ENCODE measurements at regions not wholly inside any gene's neighbourhood (a gene's known extent, or its start where the extent isn't known, plus 50 kb on each side); places are given as distances from the start of the nearest gene placed in this dataset.

DNA sequence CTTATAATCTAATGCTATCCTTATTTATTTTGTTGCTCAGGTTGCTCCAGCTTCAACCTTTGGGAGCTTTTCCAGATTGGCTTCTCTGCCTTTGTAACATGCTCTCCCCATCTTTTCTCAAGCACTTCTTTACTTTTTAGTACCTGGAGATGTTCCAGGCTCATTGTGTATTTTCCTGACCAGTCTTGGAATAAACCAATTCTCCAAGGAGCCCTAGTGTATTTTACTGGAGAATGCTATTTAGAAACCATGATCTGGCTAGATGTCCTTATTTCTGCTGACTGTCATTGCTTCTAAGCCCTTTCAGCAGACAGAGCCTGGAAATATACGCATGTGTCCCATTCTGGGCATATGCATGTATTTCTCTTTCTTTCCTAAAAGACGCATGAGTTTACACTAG is 95.7 kb downstream of the EMX2 start:
- DNase-seq: no peak

DNA sequence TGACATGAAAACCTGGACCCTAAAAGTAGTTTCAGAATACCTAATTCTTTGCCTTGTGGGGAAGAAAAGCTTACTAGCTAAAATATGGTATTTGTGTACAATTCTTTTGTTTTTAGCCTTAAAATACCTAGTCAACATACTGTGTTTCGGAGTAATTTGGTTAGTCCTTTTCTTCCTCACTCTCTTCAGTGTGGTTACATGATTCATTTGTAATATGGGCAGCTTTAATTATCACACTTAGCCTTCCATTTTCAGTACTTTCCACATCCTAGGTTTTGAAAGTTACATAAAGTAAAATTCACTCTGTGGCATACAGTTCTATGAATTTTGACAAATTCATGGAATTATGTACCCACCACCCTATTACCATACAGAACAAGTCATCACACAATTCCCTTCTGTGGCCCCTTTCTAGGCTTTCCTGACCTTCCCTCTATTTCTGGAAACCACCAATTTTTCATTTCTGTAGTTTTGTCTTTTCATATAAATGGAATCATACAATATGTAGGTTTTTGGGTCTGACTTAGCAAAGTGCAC is 96.2 kb downstream of the EMX2 start:
- DNase-seq: no peak

DNA sequence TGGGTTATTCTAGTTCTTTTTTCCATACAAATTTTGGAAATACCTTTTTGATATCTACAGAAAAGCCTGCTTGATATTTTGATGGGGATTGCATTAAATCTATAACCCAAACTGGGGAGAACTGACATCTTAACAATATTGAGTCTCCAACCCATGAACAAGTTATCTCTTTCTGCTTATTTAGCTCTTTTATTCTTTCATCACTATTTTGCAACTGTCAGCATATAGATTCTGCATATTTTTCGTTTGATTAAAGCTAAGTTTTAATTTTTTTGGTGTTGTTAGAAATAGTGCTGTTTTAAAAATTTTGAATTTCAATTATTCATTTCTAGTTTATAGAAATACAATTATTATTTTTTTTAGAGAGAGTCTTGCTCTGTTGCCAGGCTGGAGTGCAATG is 97.9 kb downstream of the EMX2 start:
- DNase-seq: no peak

GRCh38 chr10:117646718-117647117 is 104.2 kb downstream of the EMX2 start:
- DNase-seq: no peak

- no peak for DNase-seq
Observed at GRCh38 chr10:117647306-117647705, 104.8 kb downstream of the EMX2 start.

GRCh38 chr10:117651121-117651520 is 108.6 kb downstream of the EMX2 start:
- DNase-seq: no peak

DNA sequence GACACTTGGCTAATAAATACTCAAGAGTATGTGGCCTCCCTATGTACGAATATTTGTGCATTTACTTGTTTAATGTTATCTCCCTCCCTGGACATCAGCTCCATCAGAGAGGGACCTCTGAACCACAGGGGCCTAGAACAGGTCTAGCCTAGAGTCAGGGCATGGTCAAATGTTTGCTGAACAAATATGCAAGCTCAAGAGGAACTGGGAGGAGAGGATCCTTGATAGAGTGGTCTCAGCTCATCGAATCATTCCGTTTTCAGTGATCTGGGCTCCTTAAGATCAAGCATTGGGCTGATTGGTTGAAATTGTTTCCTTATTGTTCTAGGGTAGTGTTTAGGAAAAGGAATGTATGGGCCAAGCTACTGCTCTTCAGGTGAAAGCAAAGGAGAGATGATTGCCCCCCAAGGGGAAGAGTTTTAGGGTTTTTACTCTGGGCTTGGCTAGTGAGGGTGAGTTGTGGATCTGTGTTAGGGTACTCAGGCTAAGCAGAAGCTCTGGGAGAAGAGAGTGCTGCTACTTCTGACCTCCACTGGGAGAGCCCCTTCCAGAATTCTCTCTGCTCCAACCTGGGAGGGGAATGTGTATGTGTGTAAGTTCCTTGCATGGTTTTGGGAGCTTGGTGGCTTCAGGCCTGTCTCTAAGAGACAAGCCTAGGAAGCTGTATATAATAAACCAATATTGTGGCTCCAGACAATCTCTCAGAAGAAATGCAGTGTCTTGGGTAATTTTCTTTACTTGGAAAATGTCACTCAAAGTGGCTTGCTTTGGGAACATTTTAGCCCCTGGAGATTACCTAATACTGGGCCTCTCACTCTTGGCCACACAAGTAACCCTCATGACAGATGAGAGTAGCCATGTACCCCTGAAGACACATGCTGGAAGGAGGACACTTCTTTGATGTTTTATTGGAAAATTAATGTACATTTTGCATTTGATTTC is 110.0 kb downstream of the EMX2 start:
- no peak for DNase-seq

DNA sequence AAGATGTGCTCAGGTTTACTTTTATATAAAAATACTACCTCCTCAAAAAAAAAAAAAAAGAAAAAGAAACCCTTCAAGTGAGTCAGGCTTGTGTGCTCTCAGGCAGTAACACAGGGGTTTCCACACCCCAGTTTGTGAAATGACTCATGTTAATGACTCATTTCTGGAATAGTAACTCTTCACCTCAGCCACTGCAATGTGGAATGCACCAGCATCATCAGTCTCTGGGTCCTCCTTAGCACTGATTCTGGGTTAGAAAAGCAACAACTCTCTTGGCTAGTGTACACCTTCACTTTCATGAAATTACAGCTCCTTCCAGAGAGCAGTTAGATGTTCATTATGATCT is 110.6 kb downstream of the EMX2 start:
- DNase-seq: no peak

DNA sequence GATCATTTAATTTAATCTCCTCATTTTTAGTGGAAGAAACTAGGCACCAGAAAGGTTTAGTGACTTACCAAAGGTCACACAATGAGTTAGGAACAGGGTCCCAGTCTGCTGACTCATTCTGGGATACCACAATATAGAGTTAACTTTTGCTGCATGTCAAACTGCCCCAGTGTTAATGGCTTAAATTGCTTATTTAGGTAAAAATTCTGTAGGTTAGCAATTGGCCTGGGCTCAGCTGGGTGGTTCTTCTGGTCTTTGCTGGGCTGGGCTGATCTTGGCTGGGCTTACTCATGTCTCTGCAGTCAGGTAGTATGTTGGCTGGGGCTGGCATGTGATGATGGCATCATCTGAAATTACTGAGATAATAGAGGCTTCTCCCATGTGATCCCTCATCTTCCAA is 111.6 kb downstream of the EMX2 start:
- DNase-seq: no peak

- DNase-seq: no peak
Observed at GRCh38 chr10:117656385-117657367, 114.1 kb downstream of the EMX2 start.

DNA sequence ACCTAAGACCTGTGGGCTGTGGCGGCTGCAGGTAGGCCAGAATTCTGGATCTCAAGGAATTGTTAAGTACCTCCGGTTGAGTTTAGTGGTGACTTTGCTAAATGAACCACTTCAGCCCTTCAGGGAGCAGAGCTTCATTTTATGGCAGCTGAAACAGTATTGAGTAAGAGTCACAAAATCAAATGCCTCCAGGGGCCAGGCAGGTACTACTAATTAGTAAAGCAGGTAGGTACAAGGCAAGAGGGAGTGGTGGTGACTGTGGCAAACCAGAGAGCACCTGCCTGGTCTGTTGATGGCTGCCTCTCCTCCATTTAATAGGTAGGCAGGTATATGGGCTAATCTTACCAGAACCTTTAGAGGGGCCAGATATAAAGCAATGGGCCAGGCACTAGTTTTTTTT is 118.8 kb downstream of the EMX2 start:
- DNase-seq: no peak

- no peak for DNase-seq
Observed at GRCh38 chr10:117662126-117662525, 119.6 kb downstream of the EMX2 start.

- DNase-seq: no peak
Observed at GRCh38 chr10:117662751-117663540, 120.4 kb downstream of the EMX2 start.

DNA sequence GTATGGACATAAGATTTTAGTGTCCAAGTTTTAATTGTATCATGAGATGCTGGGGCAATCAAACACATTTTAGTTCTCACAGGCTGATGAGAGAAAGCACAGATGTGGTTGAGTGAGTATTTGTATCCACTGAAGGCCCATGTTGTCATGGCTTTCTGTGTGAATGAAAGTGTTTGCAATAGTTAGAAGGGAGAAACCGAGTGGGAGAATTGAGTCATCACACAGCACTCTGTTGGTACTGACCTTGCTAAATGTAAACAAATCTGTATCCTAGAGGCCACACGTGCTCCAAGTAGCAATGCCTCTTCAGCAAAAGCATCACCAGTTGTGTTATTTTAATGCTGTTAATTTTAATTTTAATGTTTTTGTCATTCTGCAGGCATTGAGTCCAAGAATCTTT is 121.2 kb downstream of the EMX2 start:
- DNase-seq: no peak

DNA sequence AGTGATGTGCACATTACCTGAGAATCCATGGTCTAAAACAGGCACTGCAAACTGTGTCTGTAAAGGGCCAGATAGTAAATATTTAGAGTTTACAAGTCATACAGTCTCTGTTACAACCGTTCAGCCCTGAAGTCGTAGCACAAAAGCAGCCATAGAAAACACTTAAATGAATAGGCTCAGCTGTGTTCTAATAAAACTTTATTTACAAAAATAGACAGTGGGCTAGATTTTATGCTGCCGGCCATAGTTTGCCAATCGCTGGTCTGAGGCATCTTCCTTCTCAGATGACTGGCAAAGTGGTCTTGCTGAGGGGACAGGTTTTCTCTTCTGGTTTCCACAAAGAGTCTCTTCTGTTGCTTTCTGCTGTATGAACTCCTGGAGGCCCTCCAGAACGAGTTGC is 121.7 kb downstream of the EMX2 start:
- no peak for DNase-seq

DNA sequence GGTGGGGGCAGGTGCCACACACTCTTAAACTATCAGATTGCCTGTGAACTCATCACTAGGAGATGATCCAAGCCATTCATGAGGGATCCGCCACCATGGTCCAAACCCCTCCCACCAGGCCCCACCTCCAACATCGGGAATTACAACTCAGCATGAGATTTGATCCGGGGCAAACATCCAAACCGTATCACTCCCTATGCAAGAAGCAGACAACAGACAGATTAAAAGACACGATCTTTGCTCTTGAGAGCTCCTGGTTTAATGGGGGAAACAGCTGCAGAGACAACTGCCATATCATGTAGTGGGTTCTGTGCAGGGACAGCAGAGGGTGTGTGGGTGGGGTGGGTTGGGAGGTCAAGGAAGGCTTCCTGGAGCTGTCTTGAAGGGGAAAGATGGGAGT is 123.6 kb downstream of the EMX2 start:
- no peak for DNase-seq

DNA sequence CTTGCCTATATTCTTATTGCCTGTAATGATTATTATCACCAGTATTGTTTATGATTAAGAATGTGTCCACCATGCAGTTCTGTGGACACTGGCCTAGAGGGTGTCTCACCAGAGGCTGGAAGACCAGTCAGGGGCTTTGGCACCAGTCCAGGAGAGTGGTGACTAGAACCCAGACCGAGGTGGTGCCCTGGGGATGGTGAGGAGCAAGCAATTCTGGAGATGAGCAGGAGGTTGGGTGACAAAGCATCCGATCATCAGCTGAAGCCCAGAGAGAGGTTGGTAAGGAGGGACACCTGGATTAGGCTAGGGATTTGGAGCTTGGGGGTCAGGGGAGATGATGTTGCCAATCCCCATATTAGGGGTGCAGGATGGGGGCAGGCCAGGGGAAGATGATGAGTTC is 124.4 kb downstream of the EMX2 start:
- no peak for DNase-seq

DNA sequence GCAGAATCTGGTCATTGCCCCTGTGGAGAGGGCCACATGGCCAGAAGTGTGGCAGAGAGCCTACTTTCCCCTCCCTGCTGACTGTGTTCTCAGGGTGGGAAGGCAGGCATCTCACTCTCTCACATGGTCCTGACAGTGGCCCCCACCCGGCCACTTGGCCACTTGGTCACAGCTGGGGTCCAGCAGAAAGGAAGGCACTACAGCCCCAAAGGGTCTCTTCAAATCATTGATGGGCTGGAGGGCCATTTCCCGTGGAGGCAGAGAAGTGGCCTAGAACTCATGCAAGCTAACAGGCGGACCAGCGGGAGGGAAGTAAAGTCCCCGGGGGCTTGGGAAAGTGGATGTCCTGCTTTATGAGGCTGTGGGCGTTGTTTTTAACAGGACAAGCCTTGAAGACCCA is 125.3 kb downstream of the EMX2 start:
- DNase-seq: no peak

DNA sequence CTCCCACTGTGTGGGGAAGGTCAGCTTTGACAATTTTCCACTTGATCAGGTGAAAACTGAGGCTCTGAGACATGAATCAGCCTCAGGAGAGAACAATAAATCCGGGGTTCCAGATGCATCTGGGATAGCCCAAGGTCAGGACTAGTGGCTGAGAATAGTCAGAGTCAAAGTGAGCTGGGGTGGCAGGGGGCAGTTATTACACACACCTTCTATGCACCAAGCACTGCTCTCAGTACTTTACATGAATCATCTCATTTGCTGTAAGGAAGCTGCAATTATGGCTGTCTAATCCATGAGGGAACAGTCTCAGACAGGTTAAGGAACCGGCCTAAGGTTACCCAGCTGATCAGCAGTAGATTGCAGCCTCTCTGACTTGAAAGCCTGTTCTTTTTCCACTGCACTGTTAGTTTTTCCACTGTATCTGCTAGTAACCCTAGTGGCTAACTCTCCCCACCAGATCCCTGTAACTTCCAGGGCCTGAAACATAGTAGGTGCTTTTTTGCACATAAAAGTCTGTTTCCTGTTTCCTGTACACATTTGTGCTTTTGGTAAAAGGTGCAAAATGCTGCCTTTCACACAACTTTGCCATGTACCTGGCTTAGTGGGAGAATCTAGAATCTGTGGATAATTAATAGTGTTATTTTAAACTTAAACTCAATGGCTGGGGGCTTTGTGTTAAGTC is 125.9 kb downstream of the EMX2 start:
- no peak for DNase-seq

GRCh38 chr10:117669122-117669521 is 126.6 kb downstream of the EMX2 start:
- DNase-seq: no peak

DNA sequence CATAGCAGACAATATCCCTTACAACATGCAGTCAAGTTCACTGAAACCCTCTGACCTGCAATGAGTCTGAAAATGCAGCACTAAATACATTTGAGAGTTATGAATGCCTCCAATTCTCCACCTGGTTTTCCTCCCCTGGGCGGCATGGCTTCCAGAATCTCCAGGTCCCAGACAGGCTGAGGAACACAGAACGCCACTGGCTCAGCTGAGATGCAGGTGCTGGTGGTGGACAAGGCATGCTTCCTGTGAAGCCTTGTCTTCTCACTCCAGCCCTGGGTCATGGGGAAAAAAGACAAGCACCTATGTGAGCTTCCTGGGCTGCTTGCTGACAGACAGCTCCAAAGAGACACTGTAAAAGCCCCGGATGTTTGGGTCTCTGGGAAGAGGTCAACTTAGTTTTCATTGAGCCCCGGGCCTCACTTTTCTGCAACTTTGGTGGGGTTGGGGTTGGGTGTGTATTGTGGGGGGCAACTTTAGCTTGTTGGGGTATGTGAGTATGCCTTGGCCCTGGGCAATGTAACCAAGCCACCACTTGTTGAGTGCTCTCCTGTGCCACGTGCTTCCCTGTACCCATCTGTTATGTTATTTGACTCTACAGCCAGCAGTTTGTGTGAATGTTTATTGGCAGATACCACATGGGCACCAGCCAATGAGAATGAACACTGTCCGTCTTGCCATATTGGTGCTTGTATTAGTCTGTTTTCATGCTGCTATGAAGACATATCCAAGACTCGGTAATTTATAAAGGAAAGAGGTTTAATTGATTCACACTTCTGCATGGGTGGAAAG is 127.8 kb downstream of the EMX2 start:
- no peak for DNase-seq
